GM19395 (cell line): ENCODE measurements at regions not wholly inside any gene's neighbourhood (a gene's known extent, or its start where the extent isn't known, plus 50 kb on each side); places are given as distances from the start of the nearest gene placed in this dataset.
"Not testable (repeated sequence)": the region's sequence is repeated elsewhere in the genome, so short reads cannot be mapped to it uniquely, and the experiment has no call there.

Source experiments
- ATAC-seq: cut with Tn5 transposase; IDR thresholded peaks from one replicate; pipeline ENCODE4 v1.9.1; 2021; ENCODE audit warnings: mild to moderate bottlenecking, moderate library complexity; ENCODE audit not compliant: unreplicated experiment

- no peak for ATAC-seq
These were observed 93.7 kb downstream of the OAT start for GRCh38 chr10:124324856-124325632.

DNA sequence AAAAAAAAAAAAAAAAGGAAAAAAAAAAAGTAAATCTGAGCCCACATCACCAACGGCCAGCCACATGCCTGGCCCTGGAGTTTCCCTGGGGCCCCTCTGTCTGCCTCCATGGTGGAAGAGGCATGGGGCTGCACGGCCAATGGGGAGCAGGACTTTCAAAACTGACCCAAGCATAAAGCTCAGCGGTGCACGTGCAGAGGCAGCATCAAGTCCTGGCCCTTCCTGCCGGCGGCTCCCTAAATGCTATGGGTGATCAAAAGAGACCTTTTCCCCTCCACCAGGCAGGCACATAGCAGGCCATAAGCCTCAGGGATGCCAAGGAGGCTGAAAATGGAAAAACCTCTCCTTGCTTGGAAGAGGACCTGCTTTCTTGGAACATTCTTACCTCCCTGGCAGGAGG, 94.3 kb downstream of the OAT start:
- ATAC-seq = no peak

DNA sequence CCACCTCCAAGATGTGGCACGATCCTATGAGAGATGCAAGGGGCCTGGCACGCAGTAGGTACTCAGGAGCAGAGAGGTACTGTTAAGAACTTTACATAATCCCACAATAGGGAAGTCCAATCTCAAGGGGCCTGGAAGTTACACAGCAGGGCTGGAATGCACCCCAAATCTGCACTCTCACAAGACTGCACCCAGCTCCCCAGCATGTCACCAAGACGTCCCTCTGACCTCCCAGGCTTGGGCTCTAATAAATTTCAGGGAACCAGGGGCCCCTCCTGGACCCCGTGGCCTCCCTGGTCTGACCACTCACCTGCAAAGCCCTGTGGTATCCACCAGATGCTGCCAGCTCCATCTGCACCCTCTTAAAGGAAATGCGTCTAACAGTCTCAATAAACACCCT, 94.9 kb downstream of the OAT start:
- ATAC-seq = no peak

GRCh38 chr10:124323111-124323725, 95.5 kb downstream of the OAT start:
- ATAC-seq = no peak

DNA sequence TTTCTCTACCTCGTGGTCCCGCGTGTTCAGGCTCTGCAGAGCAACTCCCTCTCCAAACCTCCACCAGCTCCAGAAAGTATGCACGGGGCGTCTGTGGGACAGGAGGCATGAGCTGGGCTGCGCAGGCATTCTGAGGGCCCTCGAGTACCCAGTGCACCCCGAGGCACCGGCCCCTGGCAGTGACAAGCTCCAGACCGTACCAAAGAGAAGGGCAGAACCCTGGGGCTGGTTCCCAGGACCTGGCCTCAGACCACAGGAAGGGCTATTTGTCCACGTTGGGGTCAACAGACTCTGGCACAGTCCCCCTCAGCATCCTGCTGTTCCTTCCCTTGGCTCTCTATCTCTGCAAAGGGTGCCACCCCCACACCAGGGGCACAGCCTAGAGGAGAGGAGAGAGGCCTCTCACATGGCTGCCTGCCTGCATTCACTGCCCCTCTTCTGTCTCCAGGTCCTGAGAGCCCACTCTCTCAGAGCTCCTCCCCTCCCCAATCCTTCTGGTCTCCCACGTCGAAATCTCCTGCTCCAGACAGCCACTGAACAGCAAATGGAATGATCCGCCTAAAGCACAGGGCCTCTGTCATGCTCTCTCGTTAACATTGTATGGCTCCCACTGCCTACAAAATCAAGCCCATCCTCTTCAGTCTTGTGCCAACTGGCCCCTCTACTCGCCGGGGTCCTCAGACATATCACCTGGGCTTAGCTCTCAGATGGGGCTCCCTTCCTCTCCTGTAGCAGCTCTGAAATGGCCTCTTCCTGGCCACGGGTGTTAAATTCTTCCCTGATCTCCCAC, 96.3 kb downstream of the OAT start:
- ATAC-seq = no peak

GRCh38 chr10:124321433-124322089, 97.2 kb downstream of the OAT start:
- ATAC-seq = no peak

DNA sequence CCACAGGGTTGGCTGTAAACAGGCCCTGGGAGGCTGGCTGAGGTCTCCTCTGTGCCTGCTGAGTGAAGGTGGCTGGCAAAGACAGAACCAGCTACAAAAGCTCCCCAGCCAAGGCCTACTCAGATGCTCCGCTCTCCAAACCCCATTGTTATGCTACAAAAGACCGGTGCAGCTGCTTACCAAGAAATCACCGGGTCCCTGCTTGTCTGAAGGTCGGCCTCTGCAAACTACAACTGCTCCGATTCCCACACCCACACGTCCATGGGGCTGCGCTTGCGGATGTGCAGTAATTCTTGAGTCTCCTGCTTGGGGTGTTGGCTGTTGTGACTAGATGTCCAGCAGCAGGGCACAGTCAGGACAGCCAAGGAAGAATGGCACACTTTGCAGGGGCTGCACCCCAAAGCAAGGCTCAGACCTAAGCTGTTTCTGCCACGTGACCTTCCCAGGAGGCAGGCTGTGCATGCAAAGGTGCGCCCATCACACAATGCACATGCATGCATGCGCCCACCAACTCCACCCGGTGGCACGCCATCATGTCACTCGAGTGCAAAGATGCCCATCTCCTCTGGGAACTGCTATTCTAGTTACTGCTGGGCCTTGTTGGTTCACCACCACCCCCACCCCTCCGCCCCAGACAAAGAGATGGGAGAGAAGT, 97.8 kb downstream of the OAT start:
- ATAC-seq = no peak

DNA sequence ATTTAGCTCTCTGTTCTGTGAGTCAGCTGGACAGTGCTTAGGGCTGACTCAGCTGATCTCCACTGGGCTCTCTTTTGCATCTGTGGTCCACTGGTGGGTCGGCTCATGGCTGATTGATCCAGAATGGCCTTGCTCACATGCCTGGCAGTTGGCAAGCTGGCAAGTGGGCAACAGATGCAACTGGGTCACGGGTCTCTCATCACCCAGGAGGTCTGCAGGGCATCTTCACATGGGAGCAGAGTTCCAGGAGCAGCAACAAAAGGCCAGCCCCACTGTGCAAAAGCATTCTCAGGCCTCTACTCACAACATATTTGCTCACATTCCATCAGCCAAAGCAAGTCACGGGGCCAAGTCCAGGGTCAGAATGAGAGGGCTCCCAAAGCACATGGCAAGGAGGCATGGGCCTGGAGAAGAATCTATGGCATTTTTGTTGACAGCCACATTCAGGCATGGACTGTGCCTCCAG, 98.8 kb downstream of the OAT start:
- ATAC-seq = no peak

DNA sequence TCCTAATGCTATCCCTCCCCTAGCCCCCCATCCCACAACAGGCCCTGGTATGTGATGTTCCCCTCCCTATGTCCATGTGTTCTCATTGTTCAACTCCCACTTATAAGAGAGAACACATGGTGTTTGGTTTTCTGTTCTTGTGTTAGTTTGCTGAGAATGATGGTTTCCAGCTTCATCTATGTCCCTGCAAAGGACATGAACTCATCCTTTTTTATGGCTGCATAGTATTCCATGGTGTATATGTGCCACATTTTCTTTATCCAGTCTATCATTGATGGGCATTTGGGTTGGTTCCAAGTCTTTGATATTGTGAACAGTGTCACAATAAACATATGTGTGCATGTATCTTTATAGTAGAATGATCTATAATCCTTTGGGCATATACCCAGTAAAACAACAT, 99.2 kb downstream of the OAT start:
- not testable (repeated sequence) for ATAC-seq

DNA sequence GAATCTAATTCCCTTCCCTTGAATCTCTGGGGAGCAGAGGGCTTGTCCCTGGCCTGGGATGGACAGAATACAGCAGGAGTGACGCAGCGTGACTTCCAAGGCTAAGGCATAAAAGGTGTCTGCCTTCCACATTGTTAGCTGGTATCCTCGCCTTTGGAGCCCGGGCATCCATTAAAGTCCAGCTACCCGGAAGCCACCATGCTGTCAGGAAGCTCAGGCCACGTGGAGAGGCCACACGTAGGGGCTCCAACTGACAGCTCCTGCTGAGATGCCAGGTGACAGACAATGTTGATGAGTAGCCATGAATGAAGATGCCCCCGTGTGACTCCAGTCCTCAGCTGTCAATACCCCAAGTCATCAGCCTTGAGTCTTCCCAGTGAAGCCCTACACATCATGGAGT, 99.9 kb downstream of the OAT start:
- no peak for ATAC-seq

DNA sequence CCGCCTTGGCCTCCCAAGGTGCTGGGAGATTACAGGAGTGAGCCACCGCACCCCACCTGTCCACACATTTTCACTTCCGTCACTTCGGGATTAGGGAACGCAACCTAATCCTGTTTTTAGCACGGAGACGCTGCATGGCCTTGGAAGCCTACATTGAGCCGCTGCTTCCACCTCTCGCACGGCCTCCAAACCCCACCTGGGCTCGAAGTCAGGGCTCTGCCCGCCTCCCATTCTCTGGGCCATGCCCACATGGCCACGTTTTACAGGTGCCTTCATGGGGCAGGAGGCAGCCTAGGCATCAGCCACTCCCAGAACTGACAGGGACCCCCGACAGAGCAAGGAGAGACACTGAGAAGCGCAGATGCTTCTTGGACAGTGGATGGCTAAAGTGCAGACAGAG, 100.6 kb downstream of the OAT start:
- ATAC-seq = no peak

DNA sequence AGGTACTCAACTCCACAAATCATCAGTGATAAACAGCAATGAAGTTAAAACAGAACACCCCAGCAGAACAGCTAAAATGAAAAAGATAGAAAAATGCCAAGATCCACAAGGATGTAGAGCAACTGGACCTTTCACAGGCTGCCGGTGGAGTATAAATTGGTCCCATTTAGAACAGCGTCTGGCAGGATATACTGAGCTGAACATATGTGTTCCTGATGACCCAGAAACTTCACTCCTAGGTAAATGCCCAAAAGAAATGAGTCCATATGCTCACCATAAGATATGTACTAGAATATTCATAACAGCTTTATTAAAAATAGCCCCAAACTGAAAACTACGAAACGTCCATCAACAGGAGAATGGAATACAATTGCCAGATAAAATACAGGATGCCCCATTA, 102.4 kb downstream of the OAT start:
- ATAC-seq = no peak

DNA sequence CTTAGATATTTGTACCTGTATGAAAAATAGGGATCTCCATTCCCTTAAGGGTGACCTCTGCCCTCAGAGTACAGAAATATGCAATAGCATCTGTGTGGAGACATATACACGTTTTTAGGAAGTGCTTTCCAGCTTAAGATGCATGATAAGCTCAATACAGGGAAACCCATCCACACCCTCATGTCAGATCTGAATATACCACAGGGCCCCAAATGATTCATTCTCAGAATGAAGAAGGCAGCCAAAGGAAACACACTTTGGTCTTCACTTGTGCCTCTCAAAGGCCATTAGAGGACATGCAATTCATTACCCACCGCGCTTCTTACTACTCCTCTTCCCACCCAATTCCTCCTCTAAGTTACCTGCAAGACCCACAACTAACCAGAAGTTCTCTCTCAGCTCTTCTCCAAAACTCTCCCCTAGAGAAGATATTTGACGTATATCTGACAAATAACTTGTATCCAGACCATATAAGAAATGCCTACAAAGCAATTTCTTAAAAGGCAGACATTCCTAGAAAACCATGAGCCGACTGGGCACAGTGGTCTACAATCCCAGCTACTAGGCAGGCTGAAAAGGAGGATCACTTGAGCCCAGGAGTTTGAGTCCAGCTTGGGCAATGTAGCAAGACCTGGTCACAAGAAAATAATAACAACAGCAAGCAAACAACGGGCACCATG, 103.0 kb downstream of the OAT start:
- no peak for ATAC-seq

- ATAC-seq = no peak
These were observed 105.3 kb downstream of the OAT start for GRCh38 chr10:124313374-124313773.

- ATAC-seq = no peak
These were observed 109.9 kb downstream of the OAT start for GRCh38 chr10:124308811-124309210.

GRCh38 chr10:124308056-124308645, 110.6 kb downstream of the OAT start:
- ATAC-seq = no peak

DNA sequence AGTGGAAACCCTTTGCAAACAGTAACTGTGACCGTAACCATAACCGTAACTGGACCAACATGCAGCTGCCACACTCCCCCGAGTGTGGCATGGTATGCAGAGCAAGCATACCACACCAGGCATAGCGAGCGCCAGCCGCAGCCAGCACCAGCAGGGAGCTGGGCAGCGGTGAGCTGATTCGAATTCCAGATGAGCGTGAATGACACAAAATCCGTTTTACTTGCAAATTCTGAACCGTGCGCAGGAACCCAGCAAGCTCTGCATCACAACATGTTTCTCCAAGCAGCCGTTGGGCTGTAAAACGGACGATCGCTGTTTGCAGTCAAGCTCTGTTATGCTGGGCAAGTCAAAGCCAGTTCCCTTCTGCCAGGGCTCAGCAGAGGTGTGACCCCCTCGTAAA, 111.1 kb downstream of the OAT start:
- no peak for ATAC-seq

DNA sequence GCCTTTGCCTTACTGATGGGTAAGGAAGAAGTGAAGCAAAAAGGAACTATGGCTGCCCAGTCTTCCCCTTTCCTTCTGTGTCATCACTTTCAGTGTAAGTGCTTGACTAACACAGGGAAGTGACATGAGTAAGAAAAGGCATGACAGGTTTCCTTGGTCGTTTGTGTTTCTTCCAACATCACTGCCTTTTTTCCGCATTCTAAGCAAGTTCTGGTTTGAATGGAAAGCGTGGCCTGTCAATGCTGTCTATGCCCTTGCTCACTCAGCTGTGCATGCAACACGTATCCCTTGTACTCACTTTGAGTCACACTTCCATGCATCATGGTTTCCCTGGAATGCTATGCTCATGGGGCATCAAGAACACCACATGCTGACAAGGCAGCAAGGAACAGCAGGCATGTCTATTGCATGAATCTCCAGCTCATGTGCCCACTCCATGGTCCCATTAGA, 111.8 kb downstream of the OAT start:
- ATAC-seq = no peak

- no peak for ATAC-seq
These were observed 112.2 kb downstream of the OAT start for GRCh38 chr10:124306520-124306919.

DNA sequence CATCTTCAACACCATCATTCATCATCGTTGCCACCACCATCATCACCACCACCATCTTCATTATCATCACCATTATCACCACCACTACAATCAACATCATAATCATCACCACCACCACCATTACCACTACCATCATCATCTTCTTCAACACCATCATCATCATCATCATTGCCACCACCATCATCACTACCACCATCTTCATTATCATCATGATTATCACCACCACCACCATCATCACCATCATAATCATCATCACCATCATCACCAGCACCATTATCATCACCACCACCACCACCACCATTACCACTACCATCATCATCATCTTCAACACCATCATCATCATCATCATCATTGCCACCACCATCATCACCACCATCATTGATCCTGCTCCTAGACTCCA, 112.7 kb downstream of the OAT start:
- no peak for ATAC-seq
